GM19463 (cell line): ENCODE measurements at regions not wholly inside any gene's neighbourhood (a gene's known extent, or its start where the extent isn't known, plus 50 kb on each side); places are given as distances from the start of the nearest gene placed in this dataset.

Source experiments
- ATAC-seq: cut with Tn5 transposase; IDR thresholded peaks from one replicate; pipeline ENCODE4 v1.9.1; 2021; ENCODE audit warnings: mild to moderate bottlenecking, moderate library complexity; ENCODE audit not compliant: unreplicated experiment

GRCh38 chr12:84689638-84690037, 223.0 kb downstream of the SLC6A15 start:
- ATAC-seq, result no peak

- ATAC-seq, result no peak
Measured at GRCh38 chr12:84685379-84685778, 227.2 kb downstream of the SLC6A15 start.

- no peak for ATAC-seq
Measured at GRCh38 chr12:84676787-84677186, 235.8 kb downstream of the SLC6A15 start.

- no peak for ATAC-seq
Measured at GRCh38 chr12:84661786-84662185, 250.8 kb downstream of the SLC6A15 start.

GRCh38 chr12:84660139-84660538, 252.5 kb downstream of the SLC6A15 start:
- no peak for ATAC-seq

DNA sequence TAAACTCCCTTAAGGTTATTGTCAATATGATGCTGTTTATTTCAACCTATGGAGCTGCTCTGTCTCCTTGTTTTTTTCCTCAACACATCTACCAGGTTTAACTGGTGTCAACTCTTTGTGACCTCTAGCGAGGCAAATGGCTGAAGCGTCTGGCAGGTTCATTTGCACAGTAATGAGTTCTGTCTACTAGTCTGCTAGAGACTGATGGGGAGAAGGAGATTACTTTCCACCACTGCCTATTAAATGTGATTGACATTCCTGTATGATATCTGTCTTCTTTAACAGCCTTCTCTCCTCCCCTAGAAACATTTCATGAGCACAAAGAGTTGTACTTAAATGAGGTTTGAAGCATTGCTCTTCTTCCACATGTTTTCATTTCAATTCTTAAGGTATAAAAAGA, 253.7 kb downstream of the SLC6A15 start:
- no peak for ATAC-seq

DNA sequence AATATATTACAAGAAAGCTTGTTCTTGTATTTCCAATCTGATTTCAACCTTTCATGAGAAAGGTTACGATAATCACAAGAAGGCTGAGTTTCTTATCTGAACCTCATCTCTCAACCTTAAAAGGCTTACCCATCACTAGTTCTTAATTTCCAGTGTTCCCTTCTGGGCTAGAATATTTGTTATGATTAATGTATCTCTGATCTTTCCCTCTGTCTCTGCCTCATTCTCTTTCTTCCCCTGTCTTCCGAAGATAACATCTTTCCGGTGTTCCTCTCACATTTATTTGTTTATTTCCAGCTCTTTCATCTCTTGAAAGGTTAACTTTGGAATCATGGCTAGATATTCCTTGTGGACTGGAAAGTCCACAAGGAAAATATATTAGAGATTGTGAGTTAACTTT, 255.9 kb downstream of the SLC6A15 start:
- no peak for ATAC-seq

DNA sequence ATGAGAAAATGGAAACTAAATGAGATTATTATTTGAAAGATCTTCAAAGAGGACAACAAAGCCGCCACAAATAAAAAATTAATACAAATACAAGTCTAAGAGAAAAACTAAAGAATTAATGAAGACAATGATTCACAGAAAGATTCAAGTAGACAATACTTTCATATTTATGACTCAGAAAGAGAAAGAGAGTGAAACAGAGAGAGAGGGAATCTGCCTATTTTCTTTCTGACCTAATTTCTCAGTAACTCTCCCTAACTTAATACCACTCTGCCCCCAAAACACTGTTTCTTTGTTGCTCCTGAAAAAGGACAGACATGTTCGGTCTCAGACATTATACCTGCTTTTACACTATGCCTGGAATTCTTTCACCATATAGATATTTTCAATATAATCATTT, 259.1 kb downstream of the SLC6A15 start:
- ATAC-seq, result no peak

DNA sequence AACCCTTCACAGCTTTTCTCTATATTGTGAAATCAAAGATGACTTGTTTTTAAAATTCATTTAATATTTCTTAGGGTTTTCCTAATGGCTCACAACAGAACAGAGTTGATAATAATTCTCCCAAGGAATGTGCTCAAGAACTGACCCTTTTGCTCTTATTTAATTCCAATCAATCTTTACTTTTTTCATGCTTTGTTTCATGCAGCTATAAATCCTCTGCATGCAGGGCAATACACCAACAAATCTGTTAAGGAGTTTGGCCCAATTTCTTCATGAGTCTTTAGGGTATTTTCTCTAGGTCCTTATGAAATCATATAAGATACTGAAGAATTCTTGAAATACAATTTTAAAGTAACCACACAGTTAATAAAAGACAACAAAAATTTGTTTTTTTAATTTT, 264.2 kb downstream of the SLC6A15 start:
- ATAC-seq, result no peak

GRCh38 chr12:84644908-84645307, 267.7 kb downstream of the SLC6A15 start:
- ATAC-seq, result no peak

- no peak for ATAC-seq
Measured at GRCh38 chr12:84643993-84644392, 268.6 kb downstream of the SLC6A15 start.

DNA sequence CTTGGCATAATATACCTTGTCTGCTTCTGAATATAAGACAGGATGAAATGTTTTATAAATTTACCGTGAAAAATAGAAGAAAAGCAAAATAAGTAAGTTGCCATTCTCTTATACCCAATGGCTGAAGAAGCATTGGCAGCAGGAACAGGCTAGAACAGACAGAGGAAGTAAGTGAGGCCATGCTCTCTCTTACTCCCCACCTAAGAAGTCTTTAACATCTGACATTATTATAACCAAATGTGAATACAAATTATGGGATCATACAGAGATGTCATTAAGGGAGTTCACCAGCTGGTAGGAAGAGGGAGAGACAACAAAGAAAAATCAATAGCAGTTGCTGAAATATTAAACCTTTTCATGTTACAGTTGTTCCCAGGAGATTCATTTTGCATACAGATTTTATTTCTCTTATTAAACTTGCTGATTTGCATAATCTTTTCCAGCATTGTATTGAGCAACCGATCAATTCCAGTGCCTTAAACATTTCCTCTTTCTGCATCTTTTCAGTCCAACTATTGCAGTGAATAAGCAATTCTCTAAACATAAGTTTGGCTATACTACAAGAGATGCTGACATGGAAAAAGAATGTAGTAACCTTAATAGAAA, 270.6 kb downstream of the SLC6A15 start:
- no peak for ATAC-seq

DNA sequence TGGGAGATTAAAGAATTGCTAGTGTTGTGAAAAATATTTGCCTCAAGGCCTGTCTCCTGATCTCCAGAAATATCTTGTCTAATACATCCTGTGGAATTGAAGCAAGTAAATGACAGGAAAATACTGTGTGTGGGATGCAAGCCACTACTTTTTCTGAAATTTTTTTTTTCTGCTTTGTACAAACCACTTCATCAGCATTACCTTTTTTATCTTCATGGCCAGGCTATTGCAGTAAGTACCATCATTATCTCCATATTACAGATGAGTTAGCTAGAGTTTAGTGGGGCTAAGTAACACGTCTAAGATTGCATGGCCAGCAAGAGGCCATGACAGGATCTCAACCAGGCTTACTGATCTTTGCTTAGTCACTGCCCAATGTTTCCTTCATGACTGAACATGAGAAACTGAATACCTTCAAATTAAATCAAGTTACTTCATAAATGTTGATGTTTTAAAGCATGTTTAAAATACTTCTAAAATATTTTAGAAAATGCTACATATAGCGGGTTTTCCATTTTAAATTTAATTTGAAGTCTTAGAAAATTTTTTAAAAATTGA, 273.7 kb downstream of the SLC6A15 start:
- no peak for ATAC-seq

- ATAC-seq, result no peak
Measured at GRCh38 chr12:84637926-84638325, 274.7 kb downstream of the SLC6A15 start.

DNA sequence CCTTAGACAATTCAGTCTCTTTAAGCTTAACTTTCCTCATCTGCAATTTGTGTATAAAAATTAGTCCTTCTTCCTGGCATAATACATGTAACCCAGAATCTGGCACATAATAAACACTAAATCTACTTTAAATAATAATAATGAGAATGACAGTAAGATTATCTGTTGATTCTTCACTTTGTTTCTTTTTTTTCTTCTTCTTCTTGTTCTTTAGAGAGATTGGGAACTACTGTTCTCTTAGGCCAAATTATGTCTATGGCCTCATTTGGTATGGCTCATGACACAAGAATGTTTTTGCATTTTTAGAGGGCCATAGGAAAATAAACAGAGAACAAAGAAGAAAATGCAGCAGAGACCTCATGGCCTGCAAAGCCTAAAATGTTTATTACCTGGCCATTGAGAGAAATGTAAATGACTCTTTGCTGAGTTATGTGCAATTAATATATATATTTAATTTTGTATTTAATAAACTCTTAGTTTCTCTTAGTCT, 275.8 kb downstream of the SLC6A15 start:
- no peak for ATAC-seq

GRCh38 chr12:84634526-84634925, 278.1 kb downstream of the SLC6A15 start:
- no peak for ATAC-seq

DNA sequence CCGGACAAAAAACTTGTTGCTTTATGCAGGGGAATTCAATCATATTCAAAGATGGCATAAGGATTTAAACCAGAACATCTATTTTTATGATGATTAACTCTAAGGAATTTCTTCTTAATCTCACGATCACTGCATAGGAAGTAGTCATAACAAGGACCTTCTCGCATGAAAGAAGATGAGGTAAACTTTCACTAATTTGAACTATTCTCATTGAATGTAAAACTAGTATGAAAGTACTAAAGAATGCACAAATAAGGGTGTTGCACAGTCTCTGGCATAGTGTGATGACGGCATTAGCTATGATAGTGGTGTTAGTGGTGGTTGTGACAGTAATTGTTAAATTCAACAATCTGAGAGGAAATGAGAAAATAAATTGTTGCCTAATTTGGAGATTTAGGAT, 280.0 kb downstream of the SLC6A15 start:
- no peak for ATAC-seq

GRCh38 chr12:84631020-84631419, 281.6 kb downstream of the SLC6A15 start:
- ATAC-seq, result no peak

GRCh38 chr12:84627593-84627992, 285.0 kb downstream of the SLC6A15 start:
- ATAC-seq, result no peak

- ATAC-seq, result no peak
Measured at GRCh38 chr12:84624601-84625000, 288.0 kb downstream of the SLC6A15 start.

DNA sequence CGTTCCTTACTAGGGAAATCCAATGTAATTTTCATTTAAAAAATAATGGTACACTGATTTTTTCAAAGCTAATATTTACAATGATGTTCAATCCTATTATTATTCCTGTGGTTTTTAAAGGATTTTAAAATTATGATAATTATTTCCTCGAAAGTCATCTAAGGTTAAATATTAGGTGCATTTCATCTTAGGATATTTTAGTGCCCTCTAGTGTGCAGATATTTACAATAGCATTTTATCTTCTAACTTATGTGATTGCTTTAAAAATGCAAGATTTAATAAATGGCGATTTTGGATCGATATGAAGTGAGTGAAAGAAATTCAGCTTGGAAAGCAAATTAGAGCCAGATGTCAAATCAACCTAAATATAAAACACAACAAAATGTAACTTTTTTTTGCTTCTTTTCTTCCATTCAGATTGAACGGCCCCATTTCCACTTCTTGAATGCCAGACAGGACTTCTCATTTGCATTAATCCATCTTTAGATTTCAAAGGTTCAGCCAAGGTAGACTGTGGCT, 293.5 kb downstream of the SLC6A15 start:
- ATAC-seq, result no peak

DNA sequence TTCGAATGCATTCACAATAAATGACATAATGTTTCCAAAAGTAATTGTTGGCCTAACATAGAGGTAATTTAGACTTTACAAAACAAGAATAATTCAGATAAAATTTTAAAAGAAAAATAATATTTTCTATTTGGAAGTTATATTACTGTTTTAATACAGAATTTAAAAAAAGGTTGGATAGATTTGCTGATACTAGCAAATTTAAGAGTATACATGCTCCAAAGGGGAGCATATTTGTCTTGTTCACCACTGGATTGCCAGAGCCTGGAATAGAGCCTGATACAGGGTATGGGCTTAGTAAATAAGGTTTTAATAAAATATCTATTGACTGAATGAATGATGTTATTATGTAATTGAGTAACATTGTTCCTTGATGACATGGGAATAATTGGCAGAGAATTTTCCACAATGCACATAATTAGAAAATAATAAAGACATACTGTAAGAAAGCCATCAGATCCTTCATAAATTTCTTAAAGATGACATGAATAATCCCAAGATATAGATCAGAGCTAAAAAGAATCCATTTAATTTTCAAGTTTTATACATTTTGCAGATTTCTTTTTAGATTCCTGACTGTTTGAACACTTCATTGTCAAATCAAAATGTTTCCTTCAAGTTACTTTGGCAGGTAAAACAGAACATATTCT, 305.3 kb downstream of the SLC6A15 start:
- no peak for ATAC-seq
